Activated CD4-positive, alpha-beta memory T cell treated with anti-CD3 and anti-CD28 coated beads for 36 hours (primary cell): ENCODE measurements at regions not wholly inside any gene's neighbourhood (a gene's known extent, or its start where the extent isn't known, plus 50 kb on each side); places are given as distances from the start of the nearest gene placed in this dataset.
"Not testable (repeated sequence)": the region's sequence is repeated elsewhere in the genome, so short reads cannot be mapped to it uniquely, and the experiment has no call there.

Experiments
- CTCF ChIA-PET: fragments of 350-600 bp; sonication (Branson Sonifier 250); formaldehyde crosslinking; loops from one replicate; lab custom pipeline; 2021; ENCODE audit warnings: antibody characterized with exemption, inconsistent platforms; lab: Charles Lee
- POLR2A ChIA-PET: fragments of 350-600 bp; sonication (Branson Sonifier 250); formaldehyde crosslinking; loops from one replicate; lab custom pipeline; 2021; ENCODE audit warnings: antibody characterized with exemption; lab: Charles Lee
- DNase-seq: peaks from one replicate; pipeline ENCODE4 v3.0.0-alpha.2; 2020
- H3K27ac Mint-ChIP-seq: one replicate; pipeline ENCODE4 v1.8.0; 2021; ENCODE audit warnings: mixed read lengths
- H3K27me3 Mint-ChIP-seq: one replicate; pipeline ENCODE4 v1.8.0; 2021; ENCODE audit warnings: mixed read lengths
- H3K36me3 Mint-ChIP-seq: one replicate; pipeline ENCODE4 v1.8.0; 2021; ENCODE audit warnings: mixed read lengths
- H3K4me1 Mint-ChIP-seq: one replicate; pipeline ENCODE4 v1.8.0; 2021; ENCODE audit warnings: low read depth, mixed read lengths
- H3K4me3 Mint-ChIP-seq: one replicate; pipeline ENCODE4 v1.8.0; 2021; ENCODE audit warnings: mild to moderate bottlenecking, mixed read lengths
- H3K9me3 Mint-ChIP-seq: one replicate; pipeline ENCODE4 v1.8.0; 2021; ENCODE audit warnings: mixed read lengths
- intact Hi-C: fragments of 100-400 bp; cut with micrococcal nuclease; formaldehyde crosslinking; loops from one replicate; pipeline ENCODE4 v1.15.1; 2023

DNA sequence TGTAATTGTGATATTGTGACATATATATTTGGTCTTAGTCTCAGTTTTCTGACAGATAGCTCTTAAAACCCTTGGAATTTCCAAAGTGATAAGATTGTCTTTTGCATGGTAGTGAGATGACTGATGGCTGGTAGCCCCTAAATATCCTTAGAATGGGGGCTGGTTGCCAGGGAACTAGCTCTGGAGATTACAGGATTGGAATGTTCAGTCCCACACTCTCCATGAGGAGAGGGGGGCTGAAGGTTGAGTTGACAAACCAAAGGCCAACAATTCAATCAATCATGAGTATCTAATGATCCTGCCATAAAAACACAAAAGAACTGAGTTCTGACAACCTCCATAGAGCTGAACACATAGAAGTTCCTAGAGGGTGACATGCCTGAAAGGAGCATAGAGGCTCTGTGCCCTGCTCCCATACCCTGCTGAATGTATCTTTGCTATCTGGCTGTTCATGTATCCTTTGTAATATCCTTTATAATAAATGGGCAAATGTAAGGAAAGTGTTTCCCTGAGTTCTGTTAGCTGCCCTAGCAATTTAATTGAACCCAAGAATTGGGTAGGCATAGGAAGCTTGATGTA lies 1680.3 kb upstream of the PIK3C3 start:
- no peaks in the 10 kb centered on the region for H3K36me3 Mint-ChIP-seq
- H3K9me3 Mint-ChIP-seq: peaks cover 23% of the 10 kb centered on the region
- no peak for DNase-seq
- no peak overlapping the region for H3K27ac Mint-ChIP-seq
- H3K4me3 Mint-ChIP-seq: no peak overlapping the region
- no peaks in the 10 kb centered on the region for H3K4me1 Mint-ChIP-seq
- intact Hi-C loops: no loop called here
- ChIA-PET CTCF (interaction anchor here (0.7 kb wide), 1 partner anchor 11 kb away, joined by 3 read pairs; no protein-coding TSS in a partner anchor), POLR2A (no interaction called here)
- no peaks in the 10 kb centered on the region for H3K27me3 Mint-ChIP-seq

DNA sequence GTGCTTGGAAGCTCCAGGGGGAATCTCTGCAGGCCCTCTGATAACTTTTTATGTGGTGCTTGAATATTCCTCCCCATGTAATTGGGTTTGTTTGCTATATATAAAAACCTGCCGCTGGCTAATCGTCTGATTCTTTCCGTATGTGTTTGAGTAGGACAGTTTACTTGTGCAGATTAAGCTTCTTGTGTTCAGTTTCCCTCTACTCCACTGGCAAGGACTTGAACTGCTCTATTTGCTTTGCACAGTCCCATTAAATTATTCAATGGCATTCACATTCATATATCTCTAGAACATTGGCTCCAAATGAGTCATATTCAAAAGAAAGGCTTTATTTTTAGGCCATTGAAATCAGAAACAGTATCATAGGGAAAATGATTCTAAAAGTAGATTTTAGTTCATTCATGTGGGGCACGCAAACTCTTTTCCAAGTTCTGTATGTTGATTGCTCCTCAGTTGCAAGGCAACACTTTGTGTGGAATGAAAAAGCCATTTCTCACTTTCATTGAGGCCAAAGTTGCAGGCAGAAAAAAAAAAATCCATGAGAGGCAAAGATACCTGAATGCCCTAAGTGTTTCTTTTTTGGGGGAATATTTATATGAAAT lies 1682.3 kb upstream of the PIK3C3 start:
- no peaks in the 10 kb centered on the region for H3K4me1 Mint-ChIP-seq

DNA sequence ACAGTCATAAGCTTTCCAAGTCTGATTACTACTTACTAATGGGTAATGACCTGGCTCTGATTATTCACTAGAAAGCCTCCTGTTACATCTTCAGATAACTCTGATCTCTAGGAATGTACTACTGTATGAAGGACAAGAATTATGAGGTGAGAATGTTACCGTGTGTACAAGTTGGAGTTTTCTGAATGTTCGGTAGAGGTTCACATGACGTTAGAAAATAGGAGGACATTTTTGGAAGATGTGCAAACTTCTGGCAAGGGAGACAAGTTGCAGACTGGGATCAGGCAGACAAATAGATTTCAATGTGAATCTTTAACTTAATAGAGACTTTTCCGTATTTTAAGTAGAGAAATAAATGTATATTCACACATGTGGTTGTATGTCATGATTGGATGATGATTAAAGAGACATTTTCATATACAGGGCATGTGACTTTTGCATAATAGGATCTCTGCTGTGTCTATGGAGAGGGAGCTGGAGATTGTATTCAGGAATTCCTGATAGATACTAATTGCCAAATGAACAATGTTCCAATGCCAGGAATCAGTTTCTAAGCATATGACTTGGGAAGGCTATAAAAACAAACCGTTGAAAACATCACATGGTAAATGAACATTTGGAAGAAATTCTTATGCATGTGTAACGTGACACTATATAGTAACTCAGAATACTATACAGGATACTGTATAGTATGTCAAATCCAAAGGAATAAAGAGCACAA lies 1695.8 kb upstream of the PIK3C3 start:
- CTCF ChIA-PET: no interaction called here

More for the DNA sequence above, 1682.3 kb upstream of the PIK3C3 start:
- Mint-ChIP-seq H3K4me3 (no peak overlapping the region), H3K9me3 (peaks cover 28% of the 10 kb centered on the region), H3K36me3 (no peaks in the 10 kb centered on the region), H3K27me3 (no peaks in the 10 kb centered on the region), H3K27ac (no peak overlapping the region)
- DNase-seq: no peak
- CTCF ChIA-PET: no interaction called here
- intact Hi-C loops: no loop called here
- POLR2A ChIA-PET: no interaction called here

DNA sequence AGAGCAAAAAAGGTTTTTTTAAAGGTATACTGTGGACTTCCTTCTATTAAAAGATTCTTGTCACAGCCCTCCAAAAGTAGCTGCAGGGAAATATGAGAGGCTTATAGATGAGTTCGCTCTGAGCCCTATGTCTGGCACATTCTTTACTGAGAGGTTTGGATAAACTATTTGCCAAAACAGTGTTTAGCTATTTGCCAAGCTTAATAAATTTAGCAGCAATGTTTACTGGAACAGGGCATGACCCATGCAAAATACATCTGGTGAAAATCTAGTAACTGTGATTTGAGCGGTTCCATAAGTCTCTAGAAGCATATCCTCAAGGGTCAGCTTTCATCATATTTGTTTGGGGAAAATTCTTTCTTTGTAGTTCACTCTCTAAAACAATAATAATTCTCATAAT lies 1696.7 kb upstream of the PIK3C3 start:
- H3K4me1 Mint-ChIP-seq: no peaks in the 10 kb centered on the region
- no peaks in the 10 kb centered on the region for H3K36me3 Mint-ChIP-seq
- intact Hi-C loops: no loop called here
- DNase-seq: no peak
- no peak overlapping the region for H3K4me3 Mint-ChIP-seq
- H3K27ac Mint-ChIP-seq: no peak overlapping the region
- peaks cover 17% of the 10 kb centered on the region for H3K9me3 Mint-ChIP-seq
- H3K27me3 Mint-ChIP-seq: no peaks in the 10 kb centered on the region
- ChIA-PET CTCF (no interaction called here), POLR2A (no interaction called here)

More for the DNA sequence above, 1695.8 kb upstream of the PIK3C3 start:
- no peak for DNase-seq
- intact Hi-C loops: no loop called here
- POLR2A ChIA-PET: no interaction called here
- H3K27me3 Mint-ChIP-seq: no peaks in the 10 kb centered on the region
- no peaks in the 10 kb centered on the region for H3K36me3 Mint-ChIP-seq
- H3K4me1 Mint-ChIP-seq: no peaks in the 10 kb centered on the region
- H3K27ac Mint-ChIP-seq: no peak overlapping the region
- H3K4me3 Mint-ChIP-seq: no peak overlapping the region
- H3K9me3 Mint-ChIP-seq: peaks cover 12% of the 10 kb centered on the region

DNA sequence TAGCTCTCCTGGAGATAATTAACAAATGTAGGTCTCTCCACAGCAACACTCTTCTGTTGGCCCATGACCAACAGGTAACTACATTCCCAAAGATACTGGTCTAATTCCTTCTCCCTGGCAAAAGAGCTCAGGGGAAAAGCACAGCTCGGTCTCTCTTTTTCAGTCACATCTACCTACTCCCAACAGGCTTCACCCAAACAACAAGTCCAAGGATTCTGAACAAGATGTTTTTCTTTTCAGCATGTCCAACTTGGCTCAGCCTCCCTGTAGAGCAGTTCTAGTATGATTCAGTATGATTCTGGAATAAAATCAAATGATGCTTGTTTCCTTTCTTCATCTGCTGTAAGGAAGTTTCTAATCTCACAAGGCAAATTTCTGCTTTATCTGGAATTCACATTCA lies 1704.8 kb upstream of the PIK3C3 start:
- intact Hi-C loops: no loop called here
- POLR2A ChIA-PET: no interaction called here
- Mint-ChIP-seq H3K27ac (no peak overlapping the region), H3K4me3 (no peak overlapping the region), H3K36me3 (no peaks in the 10 kb centered on the region), H3K4me1 (no peaks in the 10 kb centered on the region), H3K27me3 (no peaks in the 10 kb centered on the region), H3K9me3 (peaks cover 24% of the 10 kb centered on the region)
- CTCF ChIA-PET: no interaction called here
- DNase-seq: no peak

DNA sequence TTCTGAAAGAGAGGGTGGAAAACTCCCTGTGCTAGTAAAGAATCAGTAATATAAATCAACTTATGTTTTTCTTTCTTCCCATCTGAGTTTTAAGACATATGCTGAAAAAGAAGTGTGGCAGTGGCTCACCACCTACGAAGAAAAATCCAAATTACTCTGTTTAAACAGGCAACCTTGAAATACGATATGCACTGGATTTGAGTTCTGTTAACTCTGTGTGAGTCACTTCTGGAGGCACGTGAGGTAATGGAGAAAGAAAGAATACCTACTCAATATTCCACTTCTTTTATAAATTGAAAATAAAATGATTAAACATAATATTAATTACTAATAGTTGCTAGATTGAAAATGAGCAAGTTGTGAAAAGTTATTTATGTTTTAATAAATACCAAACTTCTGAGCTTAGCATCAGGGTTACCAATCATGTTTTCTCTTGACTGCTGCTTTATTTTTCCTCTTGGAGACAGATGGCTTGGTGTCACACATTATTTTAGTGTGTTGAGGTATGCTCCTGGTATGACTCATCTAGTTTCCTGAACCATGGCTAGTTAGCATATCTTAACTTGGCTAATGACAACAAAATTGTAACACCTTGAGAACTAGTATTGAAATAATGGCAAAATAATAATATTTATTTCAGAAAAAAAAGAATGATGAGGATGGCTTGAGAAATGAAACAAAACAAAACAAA lies 1705.5 kb upstream of the PIK3C3 start:
- peaks cover 23% of the 10 kb centered on the region for H3K9me3 Mint-ChIP-seq
- no peak for DNase-seq
- intact Hi-C loops: no loop called here
- H3K4me1 Mint-ChIP-seq: no peaks in the 10 kb centered on the region
- no peaks in the 10 kb centered on the region for H3K27me3 Mint-ChIP-seq
- H3K4me3 Mint-ChIP-seq: no peak overlapping the region
- ChIA-PET POLR2A (no interaction called here), CTCF (no interaction called here)
- H3K36me3 Mint-ChIP-seq: no peaks in the 10 kb centered on the region
- no peak overlapping the region for H3K27ac Mint-ChIP-seq

DNA sequence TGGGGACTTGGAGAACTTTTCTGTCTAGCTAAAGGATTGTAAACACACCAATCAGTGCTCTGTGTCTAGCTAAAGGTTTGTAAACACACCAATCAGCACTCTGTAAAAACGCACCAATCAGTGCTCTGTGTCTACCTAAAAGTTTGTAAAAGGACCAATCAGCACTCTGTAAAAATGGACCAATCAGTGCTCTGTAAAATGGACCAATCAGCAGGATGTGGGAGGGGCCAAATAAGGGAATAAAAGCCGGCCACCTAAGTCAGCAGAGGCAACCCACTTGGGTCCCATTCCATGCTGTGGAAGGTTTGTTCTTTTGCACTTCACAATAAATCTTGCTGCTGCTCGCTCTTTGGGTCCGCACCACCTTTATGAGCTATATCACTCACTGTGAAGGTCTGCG lies 1709.4 kb upstream of the PIK3C3 start:
- CTCF ChIA-PET, H3K4me1 Mint-ChIP-seq, H3K36me3 Mint-ChIP-seq, intact Hi-C loops, DNase-seq, H3K4me3 Mint-ChIP-seq, H3K27ac Mint-ChIP-seq, POLR2A ChIA-PET, H3K27me3 Mint-ChIP-seq: not testable (repeated sequence)
- peaks cover 12% of the 10 kb centered on the region for H3K9me3 Mint-ChIP-seq

DNA sequence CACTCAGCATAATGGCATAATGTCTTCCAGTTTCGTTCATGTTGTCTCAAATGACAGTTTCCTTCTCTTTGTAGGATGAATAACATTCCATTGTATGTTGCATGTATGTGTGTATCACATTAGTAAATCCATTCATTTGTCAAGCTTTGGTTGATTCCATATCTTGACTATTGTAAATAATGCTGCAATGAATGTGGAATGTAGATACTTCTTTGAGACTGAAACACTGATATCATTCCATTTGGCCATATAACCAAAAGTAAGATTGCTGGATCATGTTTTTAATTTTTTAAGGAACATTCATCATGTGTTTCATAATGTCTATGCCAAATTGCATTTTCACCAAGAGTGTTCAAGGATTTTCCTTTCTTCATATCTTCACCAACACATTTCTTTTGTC lies 1711.4 kb upstream of the PIK3C3 start:
- Mint-ChIP-seq H3K36me3 (no peaks in the 10 kb centered on the region), H3K4me3 (no peak overlapping the region)

DNA sequence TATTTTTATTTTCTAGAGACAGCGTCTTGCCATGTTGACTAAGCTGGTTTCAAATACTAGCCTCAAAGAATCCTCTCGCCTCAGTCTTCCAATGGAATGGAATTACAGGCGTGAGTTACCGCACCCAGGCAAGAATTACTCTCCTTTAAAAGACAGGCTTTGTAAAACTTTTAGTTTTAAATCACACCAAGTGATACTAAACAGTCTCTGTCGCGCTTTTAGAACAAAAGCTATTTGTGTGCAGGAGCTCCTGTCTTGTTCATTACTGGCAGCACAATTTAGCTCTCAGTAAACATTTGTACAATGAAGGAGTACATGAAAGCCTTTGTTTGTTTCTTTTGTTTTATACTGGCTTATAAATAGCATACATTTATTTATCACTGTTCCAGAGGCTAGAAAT lies 1719.2 kb upstream of the PIK3C3 start:
- DNase-seq: no peak
- H3K27ac Mint-ChIP-seq: no peak overlapping the region
- no peaks in the 10 kb centered on the region for H3K36me3 Mint-ChIP-seq
- intact Hi-C loops: no loop called here
- no peak overlapping the region for H3K4me3 Mint-ChIP-seq
- ChIA-PET CTCF (no interaction called here), POLR2A (no interaction called here)
- peaks cover 9% of the 10 kb centered on the region for H3K9me3 Mint-ChIP-seq
- H3K27me3 Mint-ChIP-seq: no peaks in the 10 kb centered on the region
- H3K4me1 Mint-ChIP-seq: no peaks in the 10 kb centered on the region

More for the DNA sequence above, 1711.4 kb upstream of the PIK3C3 start:
- H3K9me3 Mint-ChIP-seq: peaks cover 6% of the 10 kb centered on the region
- ChIA-PET POLR2A (no interaction called here), CTCF (interaction anchor here (0.7 kb wide), 1 partner anchor 142 kb away, joined by 3 read pairs; no protein-coding TSS in a partner anchor)
- intact Hi-C loops: no loop called here
- no peak for DNase-seq
- H3K27me3 Mint-ChIP-seq: no peaks in the 10 kb centered on the region
- no peak overlapping the region for H3K27ac Mint-ChIP-seq
- no peaks in the 10 kb centered on the region for H3K4me1 Mint-ChIP-seq

DNA sequence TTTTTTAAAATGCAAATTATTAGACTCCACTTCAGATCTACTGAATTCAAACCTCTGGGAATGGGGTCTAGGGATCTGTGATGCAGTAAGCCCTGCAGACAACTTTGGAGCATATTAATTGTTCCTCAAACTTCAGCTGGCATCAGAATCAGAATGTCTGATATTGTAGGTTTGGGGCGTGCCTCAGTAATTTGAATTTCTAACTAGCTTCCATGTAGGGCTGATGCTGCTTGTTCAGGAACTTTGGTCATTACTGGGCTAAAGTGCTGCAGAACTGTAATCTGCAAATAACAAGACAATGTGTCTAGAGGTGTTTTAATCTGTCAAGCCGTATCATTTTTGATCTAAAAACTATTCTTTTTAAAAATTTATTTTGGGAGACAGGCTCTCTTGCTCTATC lies 1719.7 kb upstream of the PIK3C3 start:
- Mint-ChIP-seq H3K4me3 (no peak overlapping the region), H3K4me1 (no peaks in the 10 kb centered on the region), H3K27me3 (no peaks in the 10 kb centered on the region), H3K36me3 (no peaks in the 10 kb centered on the region), H3K27ac (no peak overlapping the region), H3K9me3 (peaks cover 9% of the 10 kb centered on the region)
- CTCF ChIA-PET: no interaction called here
- no peak for DNase-seq
- POLR2A ChIA-PET: no interaction called here
- intact Hi-C loops: no loop called here

DNA sequence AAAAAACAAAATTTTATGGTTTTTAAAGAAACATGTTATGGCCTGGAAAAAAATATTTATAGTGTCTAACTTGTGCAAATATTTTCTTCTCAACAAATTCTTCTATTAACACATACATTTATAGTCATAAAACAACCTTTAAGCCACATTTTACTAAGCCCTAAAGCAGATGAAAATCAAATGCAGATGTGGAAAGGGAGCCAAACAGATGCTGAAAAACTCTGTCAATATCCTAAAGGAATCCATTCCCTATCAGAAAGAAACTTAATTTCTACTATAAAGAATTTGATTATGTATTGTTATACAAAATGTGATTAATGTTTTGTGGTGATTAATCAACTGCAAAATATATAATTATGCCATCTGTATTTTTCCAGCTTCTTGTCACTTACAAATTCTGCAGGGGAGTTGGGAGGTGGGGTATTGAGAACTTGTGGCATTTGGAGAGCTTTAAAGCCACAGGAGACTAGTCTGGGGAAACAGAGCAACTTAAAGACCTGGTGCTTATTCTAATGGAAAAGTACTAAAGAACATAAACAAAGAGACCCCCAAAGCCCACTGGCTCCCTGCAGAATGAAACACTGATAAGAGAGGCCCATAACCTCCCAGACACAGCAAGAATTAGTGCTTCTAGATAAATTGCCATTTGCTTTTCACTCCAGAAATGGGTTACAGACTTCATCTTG lies 1721.0 kb upstream of the PIK3C3 start:
- CTCF ChIA-PET: no interaction called here
- DNase-seq: no peak
- Mint-ChIP-seq H3K4me3 (no peak overlapping the region), H3K36me3 (no peaks in the 10 kb centered on the region), H3K27ac (no peak overlapping the region), H3K9me3 (peaks cover 15% of the 10 kb centered on the region), H3K27me3 (no peaks in the 10 kb centered on the region), H3K4me1 (no peaks in the 10 kb centered on the region)
- POLR2A ChIA-PET: no interaction called here
- intact Hi-C loops: no loop called here

DNA sequence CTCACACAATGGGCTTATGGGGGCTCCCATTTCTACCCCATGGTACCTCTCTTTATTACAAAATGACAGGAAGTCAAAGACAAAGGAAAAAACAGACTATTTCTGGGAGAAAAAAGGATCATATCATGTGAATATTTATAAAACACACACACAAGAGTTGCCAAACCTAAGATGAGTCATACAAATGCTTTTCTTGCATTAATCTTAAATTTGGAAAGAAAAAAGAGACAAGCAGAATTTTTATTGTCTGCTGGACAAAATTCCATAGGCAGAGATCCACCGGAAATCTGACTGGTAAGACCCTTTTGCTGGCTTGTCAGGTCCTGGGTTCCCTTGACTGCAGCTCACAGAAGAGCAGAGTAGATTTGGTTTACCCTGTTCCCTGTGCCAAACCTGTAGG lies 1732.3 kb upstream of the PIK3C3 start:
- Mint-ChIP-seq H3K27me3 (no peaks in the 10 kb centered on the region), H3K4me1 (no peaks in the 10 kb centered on the region), H3K36me3 (no peaks in the 10 kb centered on the region), H3K4me3 (no peak overlapping the region), H3K27ac (no peak overlapping the region), H3K9me3 (peaks cover 15% of the 10 kb centered on the region)
- ChIA-PET CTCF (no interaction called here), POLR2A (no interaction called here)
- no peak for DNase-seq
- intact Hi-C loops: no loop called here
